Head of caudate nucleus (tissue), 42 donors: ENCODE measurements at regions not wholly inside any gene's neighbourhood (a gene's known extent, or its start where the extent isn't known, plus 50 kb on each side); places are given as distances from the start of the nearest gene placed in this dataset.
"Not testable (repeated sequence)": the region's sequence is repeated elsewhere in the genome, so short reads cannot be mapped to it uniquely, and the experiment has no call there.

Experiments used
- DNase-seq, 42 donors: peaks; one replicate each; pipeline versions ENCODE4 v3.0.0 to v3.0.0-alpha.2; 2020 to 2021; ENCODE audit warnings: mixed read lengths in 7 of 42
- intact Hi-C: fragments of 100-400 bp; cut with DNase I; formaldehyde crosslinking; loops from one replicate; pipeline ENCODE4 v1.15.0; 2022

DNA sequence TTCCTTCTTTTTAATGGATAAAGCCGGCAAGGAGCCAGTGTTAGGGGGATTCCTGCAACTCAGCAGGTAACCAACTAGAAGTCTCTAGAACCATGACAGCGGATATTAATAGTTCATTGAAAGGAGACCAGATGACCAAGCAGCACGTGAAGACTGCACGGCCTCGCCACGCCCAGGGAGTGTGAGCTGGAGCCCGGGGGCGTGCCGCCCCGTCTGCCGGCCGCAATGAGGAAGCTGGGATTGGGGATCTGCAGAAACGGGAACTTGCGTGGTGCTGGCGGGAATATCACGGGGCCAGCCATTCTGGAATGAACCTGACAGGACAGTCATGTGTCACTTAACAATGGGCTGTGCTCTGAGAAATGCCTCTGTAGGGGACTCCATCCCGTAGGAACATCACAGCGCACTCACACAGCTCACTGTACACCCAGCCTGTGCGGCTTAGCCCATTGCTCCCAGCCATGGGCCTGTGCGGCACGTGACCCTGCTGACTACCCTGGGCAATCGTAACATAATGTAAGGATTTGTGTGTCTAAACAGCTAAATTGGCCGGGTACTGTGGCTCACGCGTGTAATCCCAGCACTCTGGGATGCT is 4092.8 kb upstream of the TPTE start:
- intact Hi-C loops, DNase-seq: not testable (repeated sequence)

DNA sequence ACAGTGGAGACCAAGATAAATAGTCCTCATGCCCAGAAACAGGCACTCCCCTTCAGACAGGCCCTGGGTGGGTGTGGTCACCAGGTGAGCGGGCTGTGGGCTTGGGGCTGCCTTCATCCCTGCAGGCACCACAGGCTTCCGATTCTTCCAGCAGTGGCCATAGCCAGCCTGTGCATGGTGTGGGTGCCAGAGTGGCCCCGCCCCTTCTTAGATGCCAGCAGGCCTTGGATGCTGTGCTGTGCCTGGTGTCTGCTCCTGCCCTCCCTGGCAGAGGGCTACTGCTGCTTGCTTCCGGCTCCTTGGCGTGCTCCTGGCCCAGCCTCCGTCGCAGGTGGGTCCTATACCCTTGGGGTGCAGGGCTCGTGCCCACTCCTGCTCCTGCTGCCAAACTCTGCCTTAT is 4091.5 kb upstream of the TPTE start:
- DNase-seq, intact Hi-C loops: not testable (repeated sequence)

DNA sequence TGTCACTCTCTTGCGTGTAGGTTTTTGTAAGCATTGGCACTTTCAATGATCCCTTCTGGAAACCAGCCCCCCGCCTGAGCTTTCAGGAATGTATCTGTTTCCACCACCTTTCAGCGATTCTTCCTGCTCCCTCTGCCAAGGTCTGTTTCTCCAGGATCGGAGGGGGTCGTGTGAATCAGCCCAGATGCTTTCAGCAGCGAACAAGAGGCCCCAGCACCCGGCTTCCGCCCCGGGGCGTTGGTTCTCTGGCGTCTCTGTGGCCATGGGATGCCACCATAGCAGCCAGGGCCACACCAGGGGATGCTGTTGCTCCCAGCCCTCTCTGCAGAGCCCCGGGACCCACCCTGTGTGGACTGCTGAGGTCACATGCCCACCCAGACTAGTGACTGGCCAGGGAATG is 4088.2 kb upstream of the TPTE start:
- intact Hi-C loops, DNase-seq: not testable (repeated sequence)

DNA sequence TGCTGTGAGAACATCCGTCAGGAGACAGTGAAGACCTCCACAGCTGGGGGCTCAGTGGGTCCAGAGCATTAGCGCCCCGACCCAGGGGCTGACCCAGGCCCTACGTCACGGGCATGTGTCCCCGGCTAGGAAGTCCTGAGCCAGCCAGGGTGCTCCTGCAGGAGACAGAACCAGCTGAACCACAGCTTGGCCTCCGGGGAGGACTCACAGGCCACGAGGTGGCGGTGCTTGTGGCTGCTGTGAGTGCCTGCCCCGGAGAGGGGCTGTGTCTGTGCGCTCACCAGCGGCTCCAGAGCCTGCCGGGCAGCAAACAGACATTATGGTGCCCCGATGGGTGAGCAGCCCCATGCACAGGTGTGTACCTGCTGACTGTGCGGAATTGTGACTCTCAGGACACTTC is 4085.2 kb upstream of the TPTE start:
- DNase-seq, result peak in 1 of 42 donors; percentile 5
- intact Hi-C loops, result not testable (repeated sequence)

- intact Hi-C loops, DNase-seq: not testable (repeated sequence)
Observed at GRCh38 chr21:6436971-6437833, 4084.2 kb upstream of the TPTE start.

DNA sequence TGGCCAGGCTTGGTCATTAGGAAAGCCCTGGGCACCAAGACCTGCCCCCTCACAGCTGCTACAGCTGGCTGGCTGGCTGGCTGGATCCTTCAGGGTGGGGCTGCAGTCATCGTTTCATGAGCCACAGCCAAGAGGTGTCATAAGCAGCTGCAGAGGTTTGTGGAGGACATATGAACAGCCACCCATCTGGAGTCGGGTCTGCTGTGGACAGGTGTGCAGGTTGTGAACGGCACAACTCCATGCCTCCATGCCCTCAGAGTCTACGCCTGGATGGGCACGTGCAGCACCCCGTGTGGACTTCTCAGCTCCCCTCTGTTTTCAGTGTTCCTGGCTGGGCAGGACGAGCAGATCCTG is 4083.6 kb upstream of the TPTE start:
- intact Hi-C loops, DNase-seq: not testable (repeated sequence)

- DNase-seq, result peak in 1 of 42 donors; percentile 5
- intact Hi-C loops, result not testable (repeated sequence)
Observed at GRCh38 chr21:6439058-6439457, 4082.3 kb upstream of the TPTE start.

DNA sequence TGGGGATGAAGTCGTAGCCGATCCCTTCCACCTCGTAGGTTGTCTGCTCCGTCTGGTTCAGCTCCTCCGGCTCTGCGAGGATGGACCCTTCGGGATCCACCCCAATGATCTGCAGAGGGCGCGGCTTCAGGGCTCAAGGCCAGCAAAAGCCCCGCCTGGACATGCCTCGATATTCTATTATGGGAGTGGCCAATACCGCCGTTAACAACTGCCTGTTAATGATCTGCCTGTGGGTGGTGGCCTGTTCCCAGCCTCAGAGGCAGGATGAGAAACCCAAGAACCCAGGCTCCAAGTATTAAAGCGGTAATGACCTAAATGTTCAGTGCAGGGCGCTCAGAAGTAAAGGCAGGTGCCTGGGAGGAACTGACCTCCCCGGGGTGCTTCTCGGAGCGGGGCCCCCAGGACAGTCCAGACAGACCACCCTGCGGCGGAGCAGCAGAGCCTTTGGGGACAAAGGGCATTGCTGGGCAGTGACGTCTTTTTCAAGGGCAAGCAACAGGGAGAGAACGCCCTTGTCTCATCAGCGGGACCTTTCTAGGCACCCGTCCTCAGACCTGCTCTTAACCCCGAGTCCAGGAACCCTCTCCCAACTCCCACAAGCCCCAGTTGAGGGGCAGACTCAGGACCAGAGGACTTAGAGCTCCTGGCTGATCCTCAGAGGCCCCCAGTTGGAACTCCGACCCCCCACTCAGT is 4066.6 kb upstream of the TPTE start:
- intact Hi-C loops, DNase-seq: not testable (repeated sequence)

DNA sequence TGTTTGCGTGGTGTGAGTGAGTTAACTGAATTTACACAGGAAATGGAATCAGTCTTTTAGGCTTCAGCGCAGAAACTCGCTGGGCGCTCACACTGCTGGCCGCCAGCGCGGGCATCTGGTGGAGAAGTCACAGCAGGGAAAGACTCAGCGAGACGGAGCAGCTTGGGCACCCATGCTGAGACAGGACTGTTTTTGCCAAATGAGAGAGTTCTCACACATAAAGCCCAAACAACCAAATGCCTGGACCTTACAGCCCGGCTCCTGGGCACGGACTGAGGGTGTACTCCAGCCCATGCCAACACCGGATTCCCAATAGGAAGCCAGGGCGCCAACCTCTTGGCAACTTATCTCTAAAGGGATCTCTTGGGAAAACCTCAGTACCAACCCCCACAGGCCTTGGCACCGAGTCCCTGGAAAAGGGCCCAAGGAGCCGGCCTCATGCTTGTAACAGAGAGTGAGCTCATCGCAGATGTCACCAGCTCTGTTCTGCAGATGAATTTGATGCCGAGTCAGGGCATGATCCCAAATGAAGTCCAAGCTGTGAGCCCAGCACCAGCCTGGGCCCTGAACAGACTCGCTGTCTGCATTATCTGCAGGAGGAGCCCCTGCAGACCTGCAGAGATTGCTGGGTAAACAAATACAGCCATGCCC is 4065.2 kb upstream of the TPTE start:
- intact Hi-C loops, result not testable (repeated sequence)

GRCh38 chr21:6459761-6460160 is 4061.6 kb upstream of the TPTE start:
- DNase-seq, result not testable (repeated sequence)

More for the DNA sequence above, 4065.2 kb upstream of the TPTE start:
- DNase-seq, result not testable (repeated sequence)

GRCh38 chr21:6461358-6461757 is 4060.0 kb upstream of the TPTE start:
- DNase-seq, intact Hi-C loops: not testable (repeated sequence)

More at GRCh38 chr21:6459761-6460160, 4061.6 kb upstream of the TPTE start:
- intact Hi-C loops, result not testable (repeated sequence)

GRCh38 chr21:6464419-6464818 is 4057.0 kb upstream of the TPTE start:
- DNase-seq, intact Hi-C loops: not testable (repeated sequence)

DNA sequence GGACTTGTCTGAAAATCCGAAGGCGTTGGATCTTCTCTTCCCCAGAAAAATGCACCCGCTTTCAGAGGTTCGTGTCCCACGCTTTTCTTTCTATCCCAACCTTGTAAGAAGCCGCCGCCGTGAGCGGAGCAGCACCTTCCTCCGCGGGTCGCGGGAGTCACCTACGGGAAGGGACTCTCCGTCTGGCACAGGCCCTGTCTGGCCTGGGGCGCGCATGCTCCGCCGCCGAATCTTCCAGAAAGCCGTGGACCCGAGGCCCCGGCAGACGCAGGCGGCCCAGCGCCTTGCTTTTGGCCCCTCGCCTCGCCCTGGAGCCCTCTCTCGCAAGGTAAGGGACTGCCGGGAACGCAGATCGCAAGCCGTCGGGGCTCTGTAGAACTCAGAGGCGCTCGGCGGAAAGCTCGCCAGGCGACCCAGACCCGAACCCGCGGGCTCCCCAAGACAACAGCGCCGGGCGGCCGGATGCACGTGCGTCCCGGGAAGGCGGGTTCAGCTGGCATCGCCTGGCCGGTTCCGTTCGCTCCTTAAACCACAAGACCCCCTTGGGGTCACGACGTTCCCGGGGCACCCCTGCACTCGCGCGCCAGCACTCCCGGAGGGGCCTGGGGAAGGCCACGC is 4055.2 kb upstream of the TPTE start:
- intact Hi-C loops, DNase-seq: not testable (repeated sequence)

GRCh38 chr21:6466707-6467106 is 4054.7 kb upstream of the TPTE start:
- intact Hi-C loops, DNase-seq: not testable (repeated sequence)

- peak in 1 of 42 donors; percentile 6 for DNase-seq
- intact Hi-C loops, result not testable (repeated sequence)
Observed at GRCh38 chr21:6467189-6467774, 4054.1 kb upstream of the TPTE start.

GRCh38 chr21:6467907-6468306 is 4053.5 kb upstream of the TPTE start:
- DNase-seq, intact Hi-C loops: not testable (repeated sequence)

DNA sequence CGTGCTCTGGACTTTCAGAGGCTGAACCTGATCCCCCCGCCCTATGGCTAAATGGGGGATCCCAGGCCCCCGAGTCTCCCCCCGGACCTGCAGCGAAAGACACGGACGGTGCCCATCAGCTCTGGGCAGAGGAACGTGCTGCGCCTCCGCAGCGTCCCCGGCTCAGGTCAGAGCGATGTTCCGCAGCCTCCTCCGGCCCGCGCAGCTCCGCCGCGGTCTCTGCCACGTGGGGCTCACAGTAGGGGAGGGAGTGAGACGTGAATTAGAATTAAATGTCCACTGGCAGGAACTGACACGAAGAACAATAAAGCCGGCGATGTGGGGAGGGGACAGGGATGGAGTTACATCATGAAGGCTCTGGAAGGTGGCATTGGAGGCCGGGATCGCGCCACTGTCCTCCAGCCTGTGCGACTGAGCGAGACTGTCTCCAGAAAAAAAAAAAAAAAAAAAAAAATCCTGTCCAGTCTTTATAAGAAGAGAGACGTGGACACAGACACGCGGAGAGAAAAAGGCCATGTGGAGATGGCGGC is 4053.0 kb upstream of the TPTE start:
- DNase-seq, result peak in 8 of 42 donors; percentile 1 to 30 (median 2)
- intact Hi-C loops, result not testable (repeated sequence)
